ENCODE measurements at regions not wholly inside any gene's neighbourhood (a gene's known extent, or its start where the extent isn't known, plus 50 kb on each side); places are given as distances from the start of the nearest gene placed in this dataset.

DNA sequence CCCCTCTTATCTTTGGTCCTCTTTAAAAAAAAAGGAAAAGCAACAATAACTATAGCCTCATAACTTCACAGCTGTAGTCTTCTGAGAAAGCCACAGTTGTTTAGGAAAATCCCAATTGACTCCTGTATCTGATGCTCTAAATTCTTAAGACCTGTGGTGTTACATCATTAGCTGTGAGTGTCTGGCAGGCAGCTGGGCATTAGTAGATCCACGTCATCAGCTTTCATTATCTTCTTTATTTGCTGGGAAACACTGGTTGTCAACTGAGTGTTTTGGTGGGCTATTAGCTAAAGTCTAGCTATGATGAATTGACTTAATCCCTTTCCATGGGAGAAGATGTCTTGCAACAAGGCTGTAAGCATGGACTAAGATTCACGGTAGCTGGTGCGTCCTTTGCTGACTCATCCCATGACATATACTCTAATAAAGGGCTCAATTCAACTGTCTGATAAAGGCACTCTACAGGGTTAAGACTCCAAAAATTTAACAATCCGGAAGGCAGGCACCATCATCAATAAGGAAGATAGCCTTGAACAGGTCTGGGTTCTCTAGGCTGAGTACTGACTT, 517.2 kb downstream of the PLCL1 start:
- H3K4me3 ChIP-seq (ENCODE audit: low read depth, low read length): no peak overlapping the region
- TF ChIP-seq, protein P1, sequence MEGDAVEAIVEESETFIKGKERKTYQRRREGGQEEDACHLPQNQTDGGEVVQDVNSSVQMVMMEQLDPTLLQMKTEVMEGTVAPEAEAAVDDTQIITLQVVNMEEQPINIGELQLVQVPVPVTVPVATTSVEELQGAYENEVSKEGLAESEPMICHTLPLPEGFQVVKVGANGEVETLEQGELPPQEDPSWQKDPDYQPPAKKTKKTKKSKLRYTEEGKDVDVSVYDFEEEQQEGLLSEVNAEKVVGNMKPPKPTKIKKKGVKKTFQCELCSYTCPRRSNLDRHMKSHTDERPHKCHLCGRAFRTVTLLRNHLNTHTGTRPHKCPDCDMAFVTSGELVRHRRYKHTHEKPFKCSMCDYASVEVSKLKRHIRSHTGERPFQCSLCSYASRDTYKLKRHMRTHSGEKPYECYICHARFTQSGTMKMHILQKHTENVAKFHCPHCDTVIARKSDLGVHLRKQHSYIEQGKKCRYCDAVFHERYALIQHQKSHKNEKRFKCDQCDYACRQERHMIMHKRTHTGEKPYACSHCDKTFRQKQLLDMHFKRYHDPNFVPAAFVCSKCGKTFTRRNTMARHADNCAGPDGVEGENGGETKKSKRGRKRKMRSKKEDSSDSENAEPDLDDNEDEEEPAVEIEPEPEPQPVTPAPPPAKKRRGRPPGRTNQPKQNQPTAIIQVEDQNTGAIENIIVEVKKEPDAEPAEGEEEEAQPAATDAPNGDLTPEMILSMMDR (IDR thresholded peaks at IDR 0.05; ENCODE audit: insufficient read depth, low read depth, low read length, missing control alignments): no peak
- DNase-seq (ENCODE audit: low read depth): no peak

DNA sequence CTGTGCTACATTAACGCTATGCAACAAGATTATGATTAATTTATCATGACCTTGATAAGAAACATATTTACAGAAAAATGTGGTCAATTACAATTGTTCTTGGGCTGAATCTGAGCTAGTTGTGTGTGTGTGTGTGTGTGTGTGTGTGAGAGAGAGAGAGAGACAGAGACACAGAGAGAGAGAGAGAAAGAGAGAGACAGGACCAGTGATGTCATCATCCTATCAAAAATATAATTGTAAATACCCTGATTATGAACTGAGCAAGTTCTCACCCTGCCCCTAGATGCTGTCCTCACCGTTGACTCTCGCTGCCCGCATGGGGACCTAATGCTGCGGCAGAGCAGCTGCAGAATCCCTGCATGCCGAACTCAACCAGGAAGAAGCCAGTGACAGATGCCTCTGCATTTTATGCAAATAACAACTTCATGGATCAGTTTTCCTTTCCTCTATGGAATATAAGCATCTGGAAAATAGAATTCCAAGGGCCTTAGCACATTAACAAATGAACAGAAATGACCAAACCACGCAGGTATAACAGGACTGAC, 512.5 kb downstream of the PLCL1 start:
- TF ChIP-seq, protein P1 (IDR thresholded peaks at IDR 0.05; ENCODE audit: insufficient read depth, low read depth, low read length, missing control alignments): no peak
- no peak overlapping the region for H3K4me3 ChIP-seq (ENCODE audit: low read depth, low read length)
- no peak for DNase-seq (ENCODE audit: low read depth)

DNA sequence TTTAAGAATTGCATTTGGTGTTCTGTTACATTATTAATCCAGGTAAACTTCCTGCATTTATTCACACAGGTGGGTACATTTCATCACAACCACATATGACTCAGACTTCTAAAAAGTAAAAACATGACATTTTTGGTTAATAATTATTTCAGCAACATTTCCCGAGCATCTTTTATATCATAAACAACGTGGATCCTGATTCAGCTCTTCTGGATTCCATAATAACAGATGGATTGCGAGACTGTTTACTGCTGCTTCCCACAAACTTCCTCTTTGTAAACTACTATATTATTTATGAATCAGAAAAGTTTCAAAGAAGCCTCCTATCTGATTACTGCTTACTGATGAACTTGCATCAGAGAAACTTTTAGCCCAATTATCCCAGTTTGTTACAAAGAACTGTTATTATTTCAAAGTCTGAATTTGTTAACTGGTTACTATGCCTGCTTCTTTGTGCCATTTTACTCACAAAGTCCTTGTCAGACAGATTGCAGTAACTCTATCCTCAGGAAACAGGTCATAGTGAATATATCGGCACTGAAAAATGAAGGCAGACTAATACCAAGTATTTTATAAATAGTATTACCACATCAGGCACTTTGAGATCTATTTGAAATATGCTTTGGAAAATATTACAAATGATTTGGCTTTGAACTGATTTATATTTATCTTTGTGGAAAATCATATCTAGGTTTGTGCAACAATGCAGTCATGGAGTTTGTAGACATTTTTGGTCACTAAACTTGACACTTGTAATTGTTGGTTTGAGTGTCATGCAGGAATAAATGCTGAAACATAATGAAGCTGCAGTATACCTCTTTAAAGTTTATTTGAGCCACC, 511.6 kb downstream of the PLCL1 start:
- no peak for DNase-seq (ENCODE audit: low read depth)
- H3K4me3 ChIP-seq (ENCODE audit: low read depth, low read length): no peak overlapping the region
- TF ChIP-seq, protein P1 (IDR thresholded peaks at IDR 0.05; ENCODE audit: insufficient read depth, low read depth, low read length, missing control alignments): no peak

DNA sequence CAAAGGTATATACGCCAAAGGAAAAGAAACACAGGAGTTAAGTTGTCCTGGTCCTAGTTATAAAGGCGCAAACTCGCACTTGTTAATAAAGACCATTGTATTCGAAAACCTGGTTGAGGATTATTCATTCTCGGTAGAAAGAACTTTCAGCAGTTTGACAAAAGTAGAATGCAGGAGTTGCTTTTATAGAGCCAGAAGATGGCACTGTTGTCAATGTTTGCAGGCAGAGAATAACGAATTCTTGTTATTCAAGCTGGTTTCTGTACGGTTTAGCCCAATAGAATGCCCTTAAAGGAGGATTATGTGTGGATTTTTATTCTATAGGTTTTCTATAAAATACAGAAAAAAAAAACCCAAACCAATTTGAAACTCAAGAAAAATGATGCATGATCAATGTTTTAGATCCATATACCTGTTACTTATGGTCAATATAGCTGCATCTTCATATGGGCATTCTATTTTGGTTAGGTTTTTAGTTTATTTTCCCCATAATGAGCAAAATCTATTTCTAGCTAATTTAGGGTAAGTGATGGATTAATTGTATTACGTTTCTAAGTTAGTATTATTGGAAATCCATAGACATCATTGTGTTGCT, 510.3 kb downstream of the PLCL1 start:
- TF ChIP-seq, protein P1 (IDR thresholded peaks at IDR 0.05; ENCODE audit: insufficient read depth, low read depth, low read length, missing control alignments): peak; percentile 52
- no peak overlapping the region for H3K4me3 ChIP-seq (ENCODE audit: low read depth, low read length)
- peak; percentile 55 for DNase-seq (ENCODE audit: low read depth)

DNA sequence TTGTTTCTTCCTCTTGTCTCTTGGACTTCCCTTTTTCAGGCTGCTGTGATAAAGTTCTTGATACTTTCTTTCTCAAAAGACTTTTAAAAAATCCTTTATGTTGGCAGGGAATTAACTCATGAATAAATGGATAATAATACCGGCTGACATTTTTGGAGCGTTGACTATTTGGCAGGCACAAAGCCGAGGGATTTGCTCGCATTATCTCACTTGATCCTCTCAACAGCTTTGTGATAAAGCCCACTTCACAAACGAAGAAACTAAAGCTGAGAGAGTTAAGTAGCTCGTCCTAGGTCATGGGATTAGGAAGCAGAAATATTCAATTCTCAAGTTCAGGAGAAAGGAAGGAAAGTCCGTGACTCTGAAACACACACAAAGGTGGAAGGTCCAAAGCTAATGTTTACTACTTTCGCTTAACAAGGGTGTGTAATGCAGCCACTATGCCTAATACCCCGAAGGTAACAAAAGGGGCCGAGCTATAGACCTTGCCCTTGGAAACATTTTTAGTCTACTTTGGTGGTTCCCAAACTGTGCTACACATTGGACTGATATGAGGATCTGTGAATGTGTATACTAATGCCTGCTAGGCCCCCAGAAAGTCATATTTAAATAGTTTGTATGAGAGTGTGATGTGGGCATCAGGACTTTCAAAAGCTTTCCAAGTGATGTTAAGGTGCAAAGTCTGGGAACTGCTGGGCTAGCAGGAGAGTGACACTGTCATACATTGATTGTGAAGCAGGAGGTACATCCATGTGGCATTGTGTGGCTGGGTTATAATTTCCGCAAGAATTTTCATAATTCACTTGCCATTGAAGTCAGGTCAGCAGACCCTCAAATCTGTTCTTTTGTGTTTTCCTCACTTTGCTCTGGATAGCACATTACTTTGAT, 508.4 kb downstream of the PLCL1 start:
- no peak for DNase-seq (ENCODE audit: low read depth)
- no peak overlapping the region for H3K4me3 ChIP-seq (ENCODE audit: low read depth, low read length)
- TF ChIP-seq, protein P1 (IDR thresholded peaks at IDR 0.05; ENCODE audit: insufficient read depth, low read depth, low read length, missing control alignments): no peak

DNA sequence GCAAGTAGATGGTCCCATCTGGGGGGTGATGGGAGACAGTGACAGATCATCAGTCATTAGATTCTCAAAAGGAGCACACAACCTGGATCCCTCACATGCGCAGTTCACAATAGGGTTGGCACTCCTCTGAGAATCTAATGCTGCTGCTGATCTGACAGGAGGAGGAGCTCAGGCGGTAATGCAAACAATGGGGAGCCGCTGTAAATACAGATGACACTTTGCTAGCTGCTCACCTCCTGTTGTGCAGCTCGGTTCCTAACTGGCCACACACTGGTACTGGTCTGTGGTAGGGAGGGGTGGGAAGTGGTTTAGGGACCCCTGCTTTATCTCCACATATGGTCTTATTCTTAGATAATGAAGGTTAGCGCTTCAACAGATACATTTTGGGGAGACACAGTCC, 506.6 kb downstream of the PLCL1 start:
- TF ChIP-seq, protein P1 (IDR thresholded peaks at IDR 0.05; ENCODE audit: insufficient read depth, low read depth, low read length, missing control alignments): no peak
- no peak overlapping the region for H3K4me3 ChIP-seq (ENCODE audit: low read depth, low read length)
- DNase-seq (ENCODE audit: low read depth): no peak

Data from GM12865 (cell line).